ENCODE measurements at regions not wholly inside any gene's neighbourhood (a gene's known extent, or its start where the extent isn't known, plus 50 kb on each side); places are given as distances from the start of the nearest gene placed in this dataset.
A peak's percentile ranks its signal among the peaks of the same experiment; 100 is the strongest.
"Not testable (repeated sequence)": the region's sequence is repeated elsewhere in the genome, so short reads cannot be mapped to it uniquely, and the experiment has no call there.

- Mint-ChIP-seq H3K27ac (no peak overlapping the region), H3K4me1 (no peaks in the 10 kb centered on the region), H3K27me3 (ENCODE audit: low read depth in 3 of 3) (peaks cover 0 to 1% (median 0%) of the 10 kb centered on the region in 3 donors), H3K36me3 (peaks cover 0 to 4% (median 3%) of the 10 kb centered on the region in 3 donors), H3K4me3 (no peak overlapping the region), H3K9me3 (peaks cover 5 to 28% (median 14%) of the 10 kb centered on the region in 6 donors)
- DNase-seq: no peak
These were observed 87.1 kb downstream of the PTPRS start for GRCh38 chr19:5253406-5254110.

GRCh38 chr19:5251096-5252065 lies 89.2 kb downstream of the PTPRS start:
- peaks cover 5 to 28% (median 14%) of the 10 kb centered on the region in 6 donors for H3K9me3 Mint-ChIP-seq
- H3K4me1 Mint-ChIP-seq: no peaks in the 10 kb centered on the region
- peaks cover 0 to 11% (median 2%) of the 10 kb centered on the region in 3 donors for H3K27me3 Mint-ChIP-seq (ENCODE audit: low read depth in 3 of 3)
- H3K36me3 Mint-ChIP-seq: peaks cover 0 to 4% (median 3%) of the 10 kb centered on the region in 3 donors
- H3K4me3 Mint-ChIP-seq: no peak overlapping the region
- no peak overlapping the region for H3K27ac Mint-ChIP-seq
- DNase-seq: no peak

GRCh38 chr19:5250127-5250659 lies 90.4 kb downstream of the PTPRS start:
- H3K36me3 Mint-ChIP-seq: peaks cover 0 to 3% (median 0%) of the 10 kb centered on the region in 3 donors
- H3K27me3 Mint-ChIP-seq (ENCODE audit: low read depth in 3 of 3): peaks cover 0 to 11% (median 2%) of the 10 kb centered on the region in 3 donors
- H3K27ac Mint-ChIP-seq: no peak overlapping the region
- no peak overlapping the region for H3K4me3 Mint-ChIP-seq
- DNase-seq: no peak
- no peaks in the 10 kb centered on the region for H3K4me1 Mint-ChIP-seq
- peaks cover 1 to 17% (median 7%) of the 10 kb centered on the region in 6 donors for H3K9me3 Mint-ChIP-seq

GRCh38 chr19:5249526-5249925 lies 91.1 kb downstream of the PTPRS start:
- no peak overlapping the region for H3K4me3 Mint-ChIP-seq
- peaks cover 0 to 3% (median 0%) of the 10 kb centered on the region in 3 donors for H3K36me3 Mint-ChIP-seq
- H3K27ac Mint-ChIP-seq: no peak overlapping the region
- H3K4me1 Mint-ChIP-seq: no peaks in the 10 kb centered on the region
- no peak for DNase-seq
- H3K27me3 Mint-ChIP-seq (ENCODE audit: low read depth in 3 of 3): peaks cover 0 to 11% (median 2%) of the 10 kb centered on the region in 3 donors
- H3K9me3 Mint-ChIP-seq: peaks cover 0 to 12% (median 5%) of the 10 kb centered on the region in 6 donors

- H3K4me3 Mint-ChIP-seq: no peak overlapping the region
- peaks cover 0 to 11% (median 2%) of the 10 kb centered on the region in 3 donors for H3K27me3 Mint-ChIP-seq (ENCODE audit: low read depth in 3 of 3)
- H3K4me1 Mint-ChIP-seq: no peaks in the 10 kb centered on the region
- no peaks in the 10 kb centered on the region for H3K36me3 Mint-ChIP-seq
- H3K27ac Mint-ChIP-seq: no peak overlapping the region
- no peak for DNase-seq
- H3K9me3 Mint-ChIP-seq: no peaks in the 10 kb centered on the region
These were observed 92.5 kb downstream of the PTPRS start for GRCh38 chr19:5247957-5248705.

- no peak for DNase-seq
- H3K27ac Mint-ChIP-seq: no peak overlapping the region
- no peak overlapping the region for H3K4me3 Mint-ChIP-seq
- no peaks in the 10 kb centered on the region for H3K9me3 Mint-ChIP-seq
- H3K36me3 Mint-ChIP-seq: no peaks in the 10 kb centered on the region
- H3K27me3 Mint-ChIP-seq (ENCODE audit: low read depth in 3 of 3): peaks cover 0 to 11% (median 2%) of the 10 kb centered on the region in 3 donors
- no peaks in the 10 kb centered on the region for H3K4me1 Mint-ChIP-seq
These were observed 94.0 kb downstream of the PTPRS start for GRCh38 chr19:5246554-5247155.

GRCh38 chr19:5245631-5246553 lies 94.7 kb downstream of the PTPRS start:
- H3K4me1 Mint-ChIP-seq: no peaks in the 10 kb centered on the region
- H3K27ac Mint-ChIP-seq: no peak overlapping the region
- H3K27me3 Mint-ChIP-seq (ENCODE audit: low read depth in 3 of 3): peaks cover 0 to 11% (median 2%) of the 10 kb centered on the region in 3 donors
- no peaks in the 10 kb centered on the region for H3K9me3 Mint-ChIP-seq
- H3K36me3 Mint-ChIP-seq: no peaks in the 10 kb centered on the region
- no peak for DNase-seq
- no peak overlapping the region for H3K4me3 Mint-ChIP-seq

- DNase-seq: no peak
- Mint-ChIP-seq H3K27ac (no peak overlapping the region), H3K36me3 (no peaks in the 10 kb centered on the region), H3K4me3 (no peak overlapping the region), H3K27me3 (ENCODE audit: low read depth in 3 of 3) (peaks cover 2 to 11% (median 2%) of the 10 kb centered on the region in 3 donors), H3K4me1 (no peaks in the 10 kb centered on the region), H3K9me3 (no peaks in the 10 kb centered on the region)
These were observed 96.3 kb downstream of the PTPRS start for GRCh38 chr19:5244351-5244750.

GRCh38 chr19:5243878-5244277 lies 96.7 kb downstream of the PTPRS start:
- DNase-seq: no peak
- H3K27ac Mint-ChIP-seq: no peak overlapping the region
- H3K36me3 Mint-ChIP-seq: no peaks in the 10 kb centered on the region
- H3K27me3 Mint-ChIP-seq (ENCODE audit: low read depth in 3 of 3): peaks cover 2 to 11% (median 2%) of the 10 kb centered on the region in 3 donors
- H3K4me1 Mint-ChIP-seq: no peaks in the 10 kb centered on the region
- H3K9me3 Mint-ChIP-seq: no peaks in the 10 kb centered on the region
- H3K4me3 Mint-ChIP-seq: no peak overlapping the region

- H3K27me3 Mint-ChIP-seq (ENCODE audit: low read depth in 3 of 3); H3K4me3 Mint-ChIP-seq; H3K9me3 Mint-ChIP-seq; H3K27ac Mint-ChIP-seq; DNase-seq; H3K4me1 Mint-ChIP-seq; H3K36me3 Mint-ChIP-seq: not testable (repeated sequence)
These were observed 98.7 kb downstream of the PTPRS start for GRCh38 chr19:5241896-5242295.

GRCh38 chr19:5240011-5240410 lies 100.6 kb downstream of the PTPRS start:
- peak overlapping the region in 1 of 6 donors; percentile 38 for H3K27ac Mint-ChIP-seq

GRCh38 chr19:5238700-5239099 lies 101.9 kb downstream of the PTPRS start:
- Mint-ChIP-seq H3K27me3 (ENCODE audit: low read depth in 3 of 3) (peaks cover 0 to 2% (median 0%) of the 10 kb centered on the region in 3 donors), H3K4me1 (no peaks in the 10 kb centered on the region), H3K36me3 (no peaks in the 10 kb centered on the region), H3K9me3 (no peaks in the 10 kb centered on the region), H3K27ac (no peak overlapping the region), H3K4me3 (no peak overlapping the region)
- DNase-seq: no peak

More at GRCh38 chr19:5240011-5240410, 100.6 kb downstream of the PTPRS start:
- H3K36me3 Mint-ChIP-seq: no peaks in the 10 kb centered on the region
- H3K9me3 Mint-ChIP-seq: no peaks in the 10 kb centered on the region
- H3K4me1 Mint-ChIP-seq: no peaks in the 10 kb centered on the region
- no peak overlapping the region for H3K4me3 Mint-ChIP-seq
- DNase-seq: no peak
- H3K27me3 Mint-ChIP-seq (ENCODE audit: low read depth in 3 of 3): peaks cover 0 to 2% (median 0%) of the 10 kb centered on the region in 3 donors
